Astrocyte (in vitro differentiated cells and primary cell): ENCODE measurements at regions not wholly inside any gene's neighbourhood (a gene's known extent, or its start where the extent isn't known, plus 50 kb on each side); places are given as distances from the start of the nearest gene placed in this dataset.

ENCODE experiments used
- DNase-seq: peaks from one replicate; pipeline ENCODE4 v3.0.0-alpha.2; 2010; ENCODE audit warnings: low read depth
- FAIRE-seq: peaks from 2 replicates; lab custom pipeline; 2011; peaks lifted over from hg19 to GRCh38; lab: Jason Lieb, UNC
- H2AFZ ChIP-seq: 2 replicates; pipeline ENCODE4 v1.6.0; 2012; ENCODE audit warnings: low read depth, low read length, inconsistent platforms
- H3K27ac ChIP-seq: 2 replicates; pipeline ENCODE4 v1.5.1; 2011; ENCODE audit warnings: low read depth, low read length, inconsistent platforms
- H3K27me3 ChIP-seq: 2 replicates; pipeline ENCODE4 v1.6.0; 2011; ENCODE audit warnings: low read length, inconsistent platforms; ENCODE audit not compliant: insufficient read depth
- H3K36me3 ChIP-seq: 2 replicates; pipeline ENCODE4 v1.5.1; 2011; ENCODE audit warnings: low read length, inconsistent platforms; ENCODE audit not compliant: insufficient read depth
- H3K4me1 ChIP-seq: 2 replicates; pipeline ENCODE4 v1.5.1; 2011; ENCODE audit warnings: low read length, inconsistent platforms; ENCODE audit not compliant: insufficient read depth
- H3K4me2 ChIP-seq: 2 replicates; pipeline ENCODE4 v1.6.0; 2012; ENCODE audit warnings: low read length, inconsistent platforms
- H3K4me3 ChIP-seq: 2 replicates; pipeline ENCODE4 v1.5.1; 2011; ENCODE audit warnings: low read depth, mild to moderate bottlenecking, low read length, inconsistent platforms; ENCODE audit not compliant: insufficient read depth
- H3K79me2 ChIP-seq: 2 replicates; pipeline ENCODE4 v1.6.0; 2012; ENCODE audit warnings: mild to moderate bottlenecking, low read length, inconsistent platforms; ENCODE audit not compliant: insufficient read depth
- H3K9ac ChIP-seq: 2 replicates; pipeline ENCODE4 v1.6.0; 2012; ENCODE audit warnings: mild to moderate bottlenecking, low read length, inconsistent platforms
- H3K9me3 ChIP-seq: 2 replicates; pipeline ENCODE4 v1.5.1; 2012; ENCODE audit warnings: low read depth, mild to moderate bottlenecking, low read length, inconsistent platforms; ENCODE audit not compliant: insufficient read depth
- H4K20me1 ChIP-seq: 2 replicates; pipeline ENCODE4 v1.6.0; 2012; ENCODE audit warnings: low read length, inconsistent platforms; ENCODE audit not compliant: insufficient read depth
- H3K27ac Mint-ChIP-seq: one replicate; pipeline ENCODE4 v1.8.0; 2021; ENCODE audit warnings: mild to moderate bottlenecking, mixed read lengths; ENCODE audit not compliant: unreplicated experiment
- H3K27me3 Mint-ChIP-seq: one replicate; pipeline ENCODE4 v1.8.0; 2021; ENCODE audit warnings: low read depth, mixed read lengths; ENCODE audit not compliant: unreplicated experiment
- H3K36me3 Mint-ChIP-seq: one replicate; pipeline ENCODE4 v1.8.0; 2021; ENCODE audit warnings: low read depth, mixed read lengths; ENCODE audit not compliant: unreplicated experiment
- H3K4me1 Mint-ChIP-seq: one replicate; pipeline ENCODE4 v1.8.0; 2021; ENCODE audit warnings: low read depth, mixed read lengths; ENCODE audit not compliant: unreplicated experiment
- H3K4me3 Mint-ChIP-seq: one replicate; pipeline ENCODE4 v1.8.0; 2021; ENCODE audit warnings: mild to moderate bottlenecking, moderate library complexity, mixed read lengths; ENCODE audit not compliant: unreplicated experiment
- H3K9me3 Mint-ChIP-seq: one replicate; pipeline ENCODE4 v1.8.0; 2021; ENCODE audit warnings: mild to moderate bottlenecking, mixed read lengths; ENCODE audit not compliant: unreplicated experiment
- CTCF ChIP-seq: IDR thresholded peaks from 2 replicates; pipeline ENCODE4 v1.5.1; 2011; ENCODE audit warnings: low read depth, mild to moderate bottlenecking, inconsistent platforms, low read length, moderate library complexity; ENCODE audit not compliant: insufficient read depth
- EZH2 ChIP-seq: IDR thresholded peaks from 2 replicates; pipeline ENCODE4 v1.6.1; 2012; ENCODE audit warnings: mild to moderate bottlenecking, low read length, inconsistent platforms; ENCODE audit not compliant: insufficient read depth

GRCh38 chr5:62197697-62198096, 108.3 kb upstream of the KIF2A start:
- Mint-ChIP-seq H3K27me3 (peaks cover 7% of the 10 kb centered on the region), H3K4me3 (no peak overlapping the region), H3K27ac (no peak overlapping the region), H3K36me3 (peaks cover 1% of the 10 kb centered on the region), H3K4me1 (no peaks in the 10 kb centered on the region), H3K9me3 (peaks cover 8% of the 10 kb centered on the region)
- Histone ChIP-seq H4K20me1 (no peaks in the 10 kb centered on the region), H3K4me3 (no peak overlapping the region), H2AFZ (no peak overlapping the region), H3K9ac (no peak overlapping the region), H3K9me3 (peaks cover 2% of the 10 kb centered on the region), H3K36me3 (no peaks in the 10 kb centered on the region), H3K79me2 (no peaks in the 10 kb centered on the region), H3K4me2 (no peak overlapping the region), H3K27ac (no peak overlapping the region), H3K4me1 (no peaks in the 10 kb centered on the region), H3K27me3 (no peaks in the 10 kb centered on the region)
- TF ChIP-seq EZH2, result no peak
- DNase-seq, result no peak
- FAIRE-seq, result no peak

GRCh38 chr5:62198421-62198820, 107.6 kb upstream of the KIF2A start:
- TF ChIP-seq EZH2 (no peak), CTCF (no peak)
- Mint-ChIP-seq H3K4me3 (no peak overlapping the region), H3K9me3 (peaks cover 6% of the 10 kb centered on the region), H3K4me1 (no peaks in the 10 kb centered on the region), H3K36me3 (peaks cover 1% of the 10 kb centered on the region), H3K27me3 (peaks cover 7% of the 10 kb centered on the region), H3K27ac (no peak overlapping the region)
- H4K20me1 ChIP-seq, result no peaks in the 10 kb centered on the region
- H3K27ac ChIP-seq, result no peak overlapping the region
- FAIRE-seq (no peak), DNase-seq (no peak)
- no peaks in the 10 kb centered on the region for H3K4me1 ChIP-seq
- H3K4me2 ChIP-seq, result no peak overlapping the region
- H3K4me3 ChIP-seq, result no peak overlapping the region
- no peak overlapping the region for H3K9ac ChIP-seq
- no peaks in the 10 kb centered on the region for H3K79me2 ChIP-seq
- H3K36me3 ChIP-seq, result no peaks in the 10 kb centered on the region
- no peaks in the 10 kb centered on the region for H3K9me3 ChIP-seq
- no peaks in the 10 kb centered on the region for H3K27me3 ChIP-seq
- no peak overlapping the region for H2AFZ ChIP-seq

GRCh38 chr5:62199792-62200716, 106.0 kb upstream of the KIF2A start:
- FAIRE-seq (no peak), DNase-seq (no peak)
- Histone ChIP-seq H3K36me3 (no peaks in the 10 kb centered on the region), H2AFZ (no peak overlapping the region), H3K4me3 (no peak overlapping the region), H3K27me3 (no peaks in the 10 kb centered on the region), H3K79me2 (no peaks in the 10 kb centered on the region), H3K4me1 (no peaks in the 10 kb centered on the region), H3K27ac (no peak overlapping the region), H4K20me1 (no peaks in the 10 kb centered on the region), H3K4me2 (no peak overlapping the region), H3K9ac (no peak overlapping the region), H3K9me3 (no peaks in the 10 kb centered on the region)
- no peak overlapping the region for H3K4me3 Mint-ChIP-seq
- TF ChIP-seq CTCF, result no peak
- TF ChIP-seq EZH2, result no peak
- no peaks in the 10 kb centered on the region for H3K36me3 Mint-ChIP-seq
- H3K27me3 Mint-ChIP-seq, result peaks cover 10% of the 10 kb centered on the region
- no peaks in the 10 kb centered on the region for H3K9me3 Mint-ChIP-seq
- H3K4me1 Mint-ChIP-seq, result no peaks in the 10 kb centered on the region
- H3K27ac Mint-ChIP-seq, result no peak overlapping the region
